GM19467 (cell line): ENCODE measurements at regions not wholly inside any gene's neighbourhood (a gene's known extent, or its start where the extent isn't known, plus 50 kb on each side); places are given as distances from the start of the nearest gene placed in this dataset.

Experiments
- ATAC-seq: cut with Tn5 transposase; IDR thresholded peaks from one replicate; pipeline ENCODE4 v1.9.1; 2021; ENCODE audit warnings: mild to moderate bottlenecking, moderate library complexity; ENCODE audit not compliant: unreplicated experiment

GRCh38 chr2:8574196-8575037 lies 107.4 kb upstream of the ID2 start:
- peak; percentile 39 for ATAC-seq

- ATAC-seq, result no peak
These were observed 106.6 kb upstream of the ID2 start for GRCh38 chr2:8575038-8575833.

GRCh38 chr2:8575834-8576423 lies 105.9 kb upstream of the ID2 start:
- ATAC-seq, result no peak

- peak; percentile 41 for ATAC-seq
These were observed 105.2 kb upstream of the ID2 start for GRCh38 chr2:8576525-8577167.

GRCh38 chr2:8577573-8577972 lies 104.3 kb upstream of the ID2 start:
- no peak for ATAC-seq

GRCh38 chr2:8578335-8579244 lies 103.3 kb upstream of the ID2 start:
- no peak for ATAC-seq

- ATAC-seq, result no peak
These were observed 102.3 kb upstream of the ID2 start for GRCh38 chr2:8579485-8580085.

- ATAC-seq, result no peak
These were observed 101.3 kb upstream of the ID2 start for GRCh38 chr2:8580316-8581233.

GRCh38 chr2:8581234-8581561 lies 100.7 kb upstream of the ID2 start:
- ATAC-seq, result no peak

- no peak for ATAC-seq
These were observed 100.2 kb upstream of the ID2 start for GRCh38 chr2:8581601-8582041.

- ATAC-seq, result no peak
These were observed 99.7 kb upstream of the ID2 start for GRCh38 chr2:8582191-8582590.

GRCh38 chr2:8582651-8583399 lies 99.0 kb upstream of the ID2 start:
- no peak for ATAC-seq

GRCh38 chr2:8583400-8584173 lies 98.3 kb upstream of the ID2 start:
- peak; percentile 84 for ATAC-seq

GRCh38 chr2:8584174-8585066 lies 97.4 kb upstream of the ID2 start:
- no peak for ATAC-seq

GRCh38 chr2:8586457-8587051 lies 95.3 kb upstream of the ID2 start:
- no peak for ATAC-seq

GRCh38 chr2:8587251-8587791 lies 94.5 kb upstream of the ID2 start:
- no peak for ATAC-seq
